Gastroesophageal sphincter (tissue), 3 donors: ENCODE measurements at regions not wholly inside any gene's neighbourhood (a gene's known extent, or its start where the extent isn't known, plus 50 kb on each side); places are given as distances from the start of the nearest gene placed in this dataset.

ENCODE experiments used
- CTCF ChIP-seq, 4 experiments: fragments of 200-600 bp in 2 of 4; fragments of 450-650 bp in 2 of 4; sonication (generic) in 1 of 4; IDR thresholded peaks; one replicate each; pipeline ENCODE4 v1.5.1; 2017 to 2019; ENCODE audit warnings: antibody characterized with exemption in 4 of 4, mild to moderate bottlenecking in 2 of 4, moderate library complexity in 2 of 4
- EP300 ChIP-seq: sonication (generic); formaldehyde crosslinking; IDR thresholded peaks from one replicate; pipeline ENCODE4 v1.6.1; 2017; ENCODE audit warnings: antibody characterized with exemption, mild to moderate bottlenecking
- POLR2A ChIP-seq, 2 donors: fragments of 450-650 bp; IDR thresholded peaks; one replicate each; pipeline ENCODE4 v1.6.1; 2017; ENCODE audit warnings: antibody characterized with exemption in 2 of 2, mild to moderate bottlenecking in 2 of 2, moderate library complexity in 1 of 2
- POLR2AphosphoS5 ChIP-seq: sonication (generic); formaldehyde crosslinking; IDR thresholded peaks from one replicate; pipeline ENCODE4 v1.6.1; 2017; ENCODE audit warnings: antibody characterized with exemption

- no peak for TF ChIP-seq POLR2AphosphoS5
- TF ChIP-seq POLR2A (IDR thresholded peaks at IDR 0.05), result no peak
- TF ChIP-seq CTCF (IDR thresholded peaks at IDR 0.05), result no peak
- TF ChIP-seq EP300, result no peak
These were observed 400.4 kb downstream of the OSTF1 start for GRCh38 chr9:75488719-75489110.
